ENCODE measurements at regions not wholly inside any gene's neighbourhood (a gene's known extent, or its start where the extent isn't known, plus 50 kb on each side); places are given as distances from the start of the nearest gene placed in this dataset.

DNA sequence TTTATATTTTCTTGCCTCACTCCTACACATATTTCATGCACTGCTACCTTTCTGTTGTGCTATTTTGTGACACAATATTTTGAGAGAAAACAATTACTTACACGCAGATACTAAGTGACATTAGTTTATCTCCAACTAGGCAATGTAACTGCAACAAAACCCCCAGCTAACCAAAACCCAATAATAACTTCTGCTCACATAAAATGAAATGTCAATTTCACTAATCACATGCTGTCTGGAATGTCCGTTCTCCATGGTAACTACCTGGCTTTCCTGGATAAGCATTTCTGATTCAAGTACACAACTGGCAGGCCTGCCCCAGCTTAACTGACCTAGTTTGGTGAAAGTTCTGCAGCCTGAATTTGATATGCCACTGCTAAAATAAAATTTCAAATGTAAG, 313.5 kb downstream of the TMA16 start:
- H3K27ac ChIP-seq (ENCODE audit: low read length) = no peak overlapping the region
- H3K4me1 ChIP-seq (ENCODE audit: low read length) = peaks cover 30% of the 10 kb centered on the region
- peak overlapping the region; percentile 1; the same call in 1 of the 2 replicates for H2AFZ ChIP-seq (ENCODE audit: low read depth, low read length)

DNA sequence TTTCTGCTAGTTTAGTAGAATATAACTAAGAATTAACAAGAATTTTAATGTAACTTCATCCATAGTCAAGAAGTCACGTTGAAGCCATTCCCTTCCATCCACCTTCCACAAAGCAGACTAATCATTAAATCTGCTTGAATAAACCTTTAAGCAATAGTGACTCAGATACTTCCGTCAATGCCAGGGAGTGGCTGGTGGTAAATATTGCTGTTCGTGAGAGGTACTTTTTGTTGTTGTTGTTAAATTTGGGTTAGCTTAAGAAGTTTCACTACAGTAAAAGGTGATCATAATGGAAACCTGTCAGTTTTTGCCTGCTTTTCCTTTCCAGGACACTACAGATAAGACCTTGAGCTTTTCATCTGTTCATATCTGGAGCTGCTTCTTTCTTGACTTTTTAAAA, 316.3 kb downstream of the TMA16 start:
- Histone ChIP-seq H3K9me3 (ENCODE audit: insufficient read depth, low read length) (no peaks in the 10 kb centered on the region), H3K9ac (ENCODE audit: low read length) (no peak overlapping the region), H2AFZ (ENCODE audit: low read depth, low read length) (peak overlapping the region; percentile 16; the same call in 1 of the 2 replicates), H3K36me3 (replicated peaks; ENCODE audit: low read depth, low read length) (no peaks in the 10 kb centered on the region), H3K4me2 (ENCODE audit: low read length) (peak overlapping the region; percentile 47), H3K27me3 (ENCODE audit: low read depth, low read length) (no peaks in the 10 kb centered on the region), H3K27ac (ENCODE audit: low read length) (no peak overlapping the region), H3K4me3 (ENCODE audit: low read length) (no peak overlapping the region; the same call in 1 of the 2 replicates), H4K20me1 (ENCODE audit: insufficient read depth, low read length) (no peaks in the 10 kb centered on the region), H3K79me2 (ENCODE audit: low read length) (no peaks in the 10 kb centered on the region), H3K4me1 (ENCODE audit: low read length) (peaks cover 40% of the 10 kb centered on the region)
- no peak for TF ChIP-seq EZH2phosphoT487 (IDR thresholded peaks at IDR 0.05; ENCODE audit: low read depth)
- TF ChIP-seq, protein P1, sequence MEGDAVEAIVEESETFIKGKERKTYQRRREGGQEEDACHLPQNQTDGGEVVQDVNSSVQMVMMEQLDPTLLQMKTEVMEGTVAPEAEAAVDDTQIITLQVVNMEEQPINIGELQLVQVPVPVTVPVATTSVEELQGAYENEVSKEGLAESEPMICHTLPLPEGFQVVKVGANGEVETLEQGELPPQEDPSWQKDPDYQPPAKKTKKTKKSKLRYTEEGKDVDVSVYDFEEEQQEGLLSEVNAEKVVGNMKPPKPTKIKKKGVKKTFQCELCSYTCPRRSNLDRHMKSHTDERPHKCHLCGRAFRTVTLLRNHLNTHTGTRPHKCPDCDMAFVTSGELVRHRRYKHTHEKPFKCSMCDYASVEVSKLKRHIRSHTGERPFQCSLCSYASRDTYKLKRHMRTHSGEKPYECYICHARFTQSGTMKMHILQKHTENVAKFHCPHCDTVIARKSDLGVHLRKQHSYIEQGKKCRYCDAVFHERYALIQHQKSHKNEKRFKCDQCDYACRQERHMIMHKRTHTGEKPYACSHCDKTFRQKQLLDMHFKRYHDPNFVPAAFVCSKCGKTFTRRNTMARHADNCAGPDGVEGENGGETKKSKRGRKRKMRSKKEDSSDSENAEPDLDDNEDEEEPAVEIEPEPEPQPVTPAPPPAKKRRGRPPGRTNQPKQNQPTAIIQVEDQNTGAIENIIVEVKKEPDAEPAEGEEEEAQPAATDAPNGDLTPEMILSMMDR (IDR thresholded peaks at IDR 0.05; ENCODE audit: low read depth, low read length) = no peak

More for the DNA sequence above, 313.5 kb downstream of the TMA16 start:
- H3K4me2 ChIP-seq (ENCODE audit: low read length) = no peak overlapping the region
- H3K9ac ChIP-seq (ENCODE audit: low read length) = no peak overlapping the region
- no peak overlapping the region for H3K4me3 ChIP-seq (ENCODE audit: low read length)
- H3K36me3 ChIP-seq (replicated peaks; ENCODE audit: low read depth, low read length) = no peaks in the 10 kb centered on the region
- H3K9me3 ChIP-seq (ENCODE audit: insufficient read depth, low read length) = no peaks in the 10 kb centered on the region
- TF ChIP-seq EZH2phosphoT487 (IDR thresholded peaks at IDR 0.05; ENCODE audit: low read depth) = no peak
- TF ChIP-seq, protein P1 (IDR thresholded peaks at IDR 0.05; ENCODE audit: low read depth, low read length) = no peak
- no peaks in the 10 kb centered on the region for H3K79me2 ChIP-seq (ENCODE audit: low read length)
- no peaks in the 10 kb centered on the region for H3K27me3 ChIP-seq (ENCODE audit: low read depth, low read length)
- no peaks in the 10 kb centered on the region for H4K20me1 ChIP-seq (ENCODE audit: insufficient read depth, low read length)

DNA sequence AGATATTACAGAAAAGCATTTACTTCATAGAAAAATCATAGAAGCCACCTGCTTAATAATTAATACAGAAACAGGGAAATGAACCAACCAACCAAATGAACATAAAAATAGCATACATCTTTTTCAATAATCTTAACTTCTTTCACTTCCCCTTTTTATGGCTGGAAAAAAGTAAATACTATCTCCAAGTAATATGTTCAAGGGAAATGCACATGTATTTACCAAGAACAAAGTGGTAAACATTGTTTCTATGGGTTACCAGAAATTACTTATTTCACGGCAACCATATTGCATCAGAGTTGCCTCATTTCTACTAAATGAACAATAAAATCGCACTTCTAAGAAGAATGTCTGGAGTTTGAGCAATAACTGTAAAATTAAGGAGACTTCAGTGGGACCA, 321.3 kb downstream of the TMA16 start:
- H3K36me3 ChIP-seq (replicated peaks; ENCODE audit: low read depth, low read length) = no peaks in the 10 kb centered on the region
- TF ChIP-seq EZH2phosphoT487 (IDR thresholded peaks at IDR 0.05; ENCODE audit: low read depth) = no peak
- TF ChIP-seq, protein P1 (IDR thresholded peaks at IDR 0.05; ENCODE audit: low read depth, low read length) = no peak
- H3K9ac ChIP-seq (ENCODE audit: low read length) = no peak overlapping the region
- no peak overlapping the region for H3K27ac ChIP-seq (ENCODE audit: low read length)
- H2AFZ ChIP-seq (ENCODE audit: low read depth, low read length) = no peak overlapping the region
- H3K4me2 ChIP-seq (ENCODE audit: low read length) = peak overlapping the region; percentile 54
- peak overlapping the region; percentile 21 for H3K4me3 ChIP-seq (ENCODE audit: low read length)
- no peaks in the 10 kb centered on the region for H3K79me2 ChIP-seq (ENCODE audit: low read length)
- H3K9me3 ChIP-seq (ENCODE audit: insufficient read depth, low read length) = no peaks in the 10 kb centered on the region
- no peaks in the 10 kb centered on the region for H4K20me1 ChIP-seq (ENCODE audit: insufficient read depth, low read length)
- peaks cover 26% of the 10 kb centered on the region for H3K4me1 ChIP-seq (ENCODE audit: low read length)
- no peaks in the 10 kb centered on the region for H3K27me3 ChIP-seq (ENCODE audit: low read depth, low read length)

DNA sequence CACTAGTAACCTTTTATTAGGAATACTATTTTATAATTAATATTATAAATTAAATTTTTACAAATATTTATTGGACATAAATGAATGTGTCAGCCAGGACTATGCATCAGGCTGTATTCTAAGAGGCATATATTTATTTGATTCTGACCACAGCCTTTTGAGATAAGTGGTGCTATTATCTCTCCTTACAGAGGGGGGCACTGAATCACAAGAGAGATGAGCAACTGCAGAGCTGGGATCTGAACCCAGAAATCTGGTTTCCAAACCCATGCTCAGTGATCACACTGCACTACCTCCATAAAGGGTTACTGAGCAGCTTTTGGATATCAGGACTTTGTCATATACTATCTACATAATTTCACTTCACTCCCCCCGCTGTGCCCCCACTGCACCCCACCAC, 322.0 kb downstream of the TMA16 start:
- H3K4me3 ChIP-seq (ENCODE audit: low read length) = no peak overlapping the region
- H3K4me1 ChIP-seq (ENCODE audit: low read length) = peaks cover 21% of the 10 kb centered on the region
- no peak overlapping the region for H2AFZ ChIP-seq (ENCODE audit: low read depth, low read length)
- no peak overlapping the region for H3K9ac ChIP-seq (ENCODE audit: low read length)
- no peaks in the 10 kb centered on the region for H3K79me2 ChIP-seq (ENCODE audit: low read length)
- no peak overlapping the region for H3K27ac ChIP-seq (ENCODE audit: low read length)
- H4K20me1 ChIP-seq (ENCODE audit: insufficient read depth, low read length) = no peaks in the 10 kb centered on the region
- H3K27me3 ChIP-seq (ENCODE audit: low read depth, low read length) = no peaks in the 10 kb centered on the region
- TF ChIP-seq, protein P1 (IDR thresholded peaks at IDR 0.05; ENCODE audit: low read depth, low read length) = peak; percentile 57
- TF ChIP-seq EZH2phosphoT487 (IDR thresholded peaks at IDR 0.05; ENCODE audit: low read depth) = no peak
- H3K36me3 ChIP-seq (replicated peaks; ENCODE audit: low read depth, low read length) = no peaks in the 10 kb centered on the region
- H3K9me3 ChIP-seq (ENCODE audit: insufficient read depth, low read length) = no peaks in the 10 kb centered on the region
- H3K4me2 ChIP-seq (ENCODE audit: low read length) = no peak overlapping the region

Measured in OCI-LY3 (cell line).